Fibroblast of lung (primary cell): ENCODE measurements at regions not wholly inside any gene's neighbourhood (a gene's known extent, or its start where the extent isn't known, plus 50 kb on each side); places are given as distances from the start of the nearest gene placed in this dataset.

ENCODE experiments used
- EZH2 ChIP-seq: IDR thresholded peaks from 2 replicates; pipeline ENCODE4 v1.5.1; 2012; ENCODE audit warnings: low read length, control low read depth, mild to moderate bottlenecking; ENCODE audit errors: missing control alignments
- TF ChIP-seq, protein P1 (sequence below), 2 donors: IDR thresholded peaks in 1 of 2; conservative IDR thresholded peaks in 1 of 2; 1 replicate in 1 of 2; 2 replicates in 1 of 2; pipeline ENCODE4 v1.5.1; 2011 to 2012; ENCODE audit warnings: low read length in 2 of 2, control low read depth in 1 of 2, inconsistent platforms in 1 of 2, low read depth in 1 of 2, mild to moderate bottlenecking in 1 of 2

DNA sequence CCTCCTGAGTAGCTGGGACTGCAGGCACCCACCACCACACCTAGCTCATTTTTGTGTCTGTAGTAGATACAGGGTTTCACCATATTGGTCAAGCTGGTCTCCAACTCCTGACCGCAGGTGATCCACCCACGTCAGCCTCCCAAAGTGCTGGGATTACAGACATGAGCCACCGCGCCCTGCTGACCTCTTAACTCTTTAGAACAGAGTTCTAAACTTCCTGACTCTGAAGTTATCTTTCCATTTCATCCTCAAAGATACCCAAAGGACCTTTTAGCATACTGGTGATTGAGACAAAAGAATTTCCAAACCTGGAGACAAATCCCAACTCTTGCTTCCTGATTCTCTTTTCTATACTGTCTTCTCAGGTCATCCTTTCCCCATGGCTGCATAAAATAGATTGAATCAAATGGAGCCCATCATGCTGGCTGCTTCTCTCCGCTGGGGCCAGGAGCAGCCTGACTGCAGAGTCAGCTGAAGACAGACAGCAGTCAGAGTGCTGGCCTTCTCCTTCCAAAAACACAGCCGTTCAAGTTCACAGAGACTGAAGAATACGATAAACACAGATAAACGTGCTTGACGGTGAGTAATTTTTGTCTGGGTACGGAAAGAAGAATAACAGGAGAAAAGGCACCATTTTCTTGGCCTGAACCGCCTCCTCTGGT is 76.5 kb upstream of the ATF7IP2 start:
- TF ChIP-seq, protein P1, sequence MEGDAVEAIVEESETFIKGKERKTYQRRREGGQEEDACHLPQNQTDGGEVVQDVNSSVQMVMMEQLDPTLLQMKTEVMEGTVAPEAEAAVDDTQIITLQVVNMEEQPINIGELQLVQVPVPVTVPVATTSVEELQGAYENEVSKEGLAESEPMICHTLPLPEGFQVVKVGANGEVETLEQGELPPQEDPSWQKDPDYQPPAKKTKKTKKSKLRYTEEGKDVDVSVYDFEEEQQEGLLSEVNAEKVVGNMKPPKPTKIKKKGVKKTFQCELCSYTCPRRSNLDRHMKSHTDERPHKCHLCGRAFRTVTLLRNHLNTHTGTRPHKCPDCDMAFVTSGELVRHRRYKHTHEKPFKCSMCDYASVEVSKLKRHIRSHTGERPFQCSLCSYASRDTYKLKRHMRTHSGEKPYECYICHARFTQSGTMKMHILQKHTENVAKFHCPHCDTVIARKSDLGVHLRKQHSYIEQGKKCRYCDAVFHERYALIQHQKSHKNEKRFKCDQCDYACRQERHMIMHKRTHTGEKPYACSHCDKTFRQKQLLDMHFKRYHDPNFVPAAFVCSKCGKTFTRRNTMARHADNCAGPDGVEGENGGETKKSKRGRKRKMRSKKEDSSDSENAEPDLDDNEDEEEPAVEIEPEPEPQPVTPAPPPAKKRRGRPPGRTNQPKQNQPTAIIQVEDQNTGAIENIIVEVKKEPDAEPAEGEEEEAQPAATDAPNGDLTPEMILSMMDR (conservative IDR thresholded peaks at IDR 0.05 in 1 of 2, IDR thresholded peaks at IDR 0.05 in 1 of 2; ENCODE audit: low read depth in 1 of 2, low read length in 2 of 2): no peak
- TF ChIP-seq EZH2: no peak
